ENCODE measurements at regions not wholly inside any gene's neighbourhood (a gene's known extent, or its start where the extent isn't known, plus 50 kb on each side); places are given as distances from the start of the nearest gene placed in this dataset.

- TF ChIP-seq, protein P1, sequence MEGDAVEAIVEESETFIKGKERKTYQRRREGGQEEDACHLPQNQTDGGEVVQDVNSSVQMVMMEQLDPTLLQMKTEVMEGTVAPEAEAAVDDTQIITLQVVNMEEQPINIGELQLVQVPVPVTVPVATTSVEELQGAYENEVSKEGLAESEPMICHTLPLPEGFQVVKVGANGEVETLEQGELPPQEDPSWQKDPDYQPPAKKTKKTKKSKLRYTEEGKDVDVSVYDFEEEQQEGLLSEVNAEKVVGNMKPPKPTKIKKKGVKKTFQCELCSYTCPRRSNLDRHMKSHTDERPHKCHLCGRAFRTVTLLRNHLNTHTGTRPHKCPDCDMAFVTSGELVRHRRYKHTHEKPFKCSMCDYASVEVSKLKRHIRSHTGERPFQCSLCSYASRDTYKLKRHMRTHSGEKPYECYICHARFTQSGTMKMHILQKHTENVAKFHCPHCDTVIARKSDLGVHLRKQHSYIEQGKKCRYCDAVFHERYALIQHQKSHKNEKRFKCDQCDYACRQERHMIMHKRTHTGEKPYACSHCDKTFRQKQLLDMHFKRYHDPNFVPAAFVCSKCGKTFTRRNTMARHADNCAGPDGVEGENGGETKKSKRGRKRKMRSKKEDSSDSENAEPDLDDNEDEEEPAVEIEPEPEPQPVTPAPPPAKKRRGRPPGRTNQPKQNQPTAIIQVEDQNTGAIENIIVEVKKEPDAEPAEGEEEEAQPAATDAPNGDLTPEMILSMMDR (conservative IDR thresholded peaks at IDR 0.05): no peak
- no peak for TF ChIP-seq EZH2 (IDR thresholded peaks at IDR 0.05; ENCODE audit: low read depth)
Observed at GRCh38 chr12:34598851-34599529, 576.7 kb downstream of the ALG10 start.
